ENCODE measurements at regions not wholly inside any gene's neighbourhood (a gene's known extent, or its start where the extent isn't known, plus 50 kb on each side); places are given as distances from the start of the nearest gene placed in this dataset.
A peak's percentile ranks its signal among the peaks of the same experiment; 100 is the strongest.

GRCh38 chr10:118203461-118203860 lies 138.7 kb downstream of the FAM204A start:
- no CpG with 5 or more reads among the region's 2 CpGs for WGBS (ENCODE audit: extremely low coverage, insufficient coverage, low lambda C conversion rate)
- H4K5ac ChIP-seq (ENCODE audit: low read length), result no peak overlapping the region
- no peak overlapping the region for H2BK5ac ChIP-seq (ENCODE audit: low read length)
- H3K56ac ChIP-seq (ENCODE audit: low read length), result no peak overlapping the region
- no peak overlapping the region for H2AK5ac ChIP-seq (ENCODE audit: low read length)
- no peak overlapping the region for H3K23ac ChIP-seq (ENCODE audit: low read length)
- no peak overlapping the region for H3K4ac ChIP-seq (ENCODE audit: low read depth, low read length)
- no peak overlapping the region for H2BK15ac ChIP-seq (replicated peaks; ENCODE audit: low read depth)
- no peak overlapping the region for H2BK120ac ChIP-seq (ENCODE audit: low read depth, low read length)
- no peak overlapping the region for H4K8ac ChIP-seq (ENCODE audit: low read depth, low read length)
- no peak overlapping the region for H3K9ac ChIP-seq (ENCODE audit: low read length)
- peaks cover 2% of the 10 kb centered on the region for H3K4me1 ChIP-seq (ENCODE audit: control insufficient read depth, low read depth, low read length)
- DNase-seq, result peak; percentile 3
- H3K4me2 ChIP-seq (ENCODE audit: low read length), result no peak overlapping the region
- H3K27me3 ChIP-seq (ENCODE audit: insufficient read depth, low read length, poor library complexity), result no peaks in the 10 kb centered on the region
- H3K79me2 ChIP-seq (ENCODE audit: control insufficient read depth, insufficient read depth, low read length), result no peaks in the 10 kb centered on the region
- H3K4me3 ChIP-seq (ENCODE audit: low read length), result no peak overlapping the region
- no peak overlapping the region for H3K18ac ChIP-seq (ENCODE audit: low read length)
- H3K36me3 ChIP-seq (ENCODE audit: control insufficient read depth, insufficient read depth, low read length), result no peaks in the 10 kb centered on the region
- H3K79me1 ChIP-seq (ENCODE audit: low read length), result no peaks in the 10 kb centered on the region
- no peak overlapping the region for H3K27ac ChIP-seq (ENCODE audit: low read depth, low read length)

DNA sequence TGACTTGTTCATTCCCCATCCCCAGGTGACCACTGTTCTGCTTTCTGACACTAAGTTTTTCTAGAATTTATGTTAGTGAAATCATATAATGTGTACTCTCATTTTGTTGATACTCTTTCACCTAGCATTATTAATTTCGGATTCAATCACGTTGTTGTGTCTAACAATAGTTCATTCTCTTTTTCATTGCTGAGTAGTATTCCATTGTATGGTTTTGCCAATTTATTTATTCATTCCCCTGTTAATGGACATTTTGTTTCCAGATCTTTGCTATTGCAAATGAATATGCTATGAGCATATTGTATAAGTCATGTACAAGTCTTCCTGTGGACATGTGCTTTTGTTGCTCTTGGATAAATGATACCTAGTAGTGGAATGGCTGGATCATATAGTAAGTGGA lies 146.4 kb downstream of the FAM204A start:
- no peak overlapping the region for H2BK5ac ChIP-seq (ENCODE audit: low read length)
- no peak overlapping the region for H3K9ac ChIP-seq (ENCODE audit: low read length)
- H3K27me3 ChIP-seq (ENCODE audit: insufficient read depth, low read length, poor library complexity), result no peaks in the 10 kb centered on the region
- H3K56ac ChIP-seq (ENCODE audit: low read length), result no peak overlapping the region
- no peak overlapping the region for H2BK15ac ChIP-seq (replicated peaks; ENCODE audit: low read depth)
- no peak overlapping the region for H3K23ac ChIP-seq (ENCODE audit: low read length)
- no peak overlapping the region for H2BK120ac ChIP-seq (ENCODE audit: low read depth, low read length)
- H3K4me3 ChIP-seq (ENCODE audit: low read length), result no peak overlapping the region
- H3K4ac ChIP-seq (ENCODE audit: low read depth, low read length), result no peak overlapping the region
- H3K79me2 ChIP-seq (ENCODE audit: control insufficient read depth, insufficient read depth, low read length), result no peaks in the 10 kb centered on the region
- no peaks in the 10 kb centered on the region for H3K4me1 ChIP-seq (ENCODE audit: control insufficient read depth, low read depth, low read length)
- H3K27ac ChIP-seq (ENCODE audit: low read depth, low read length), result no peak overlapping the region
- DNase-seq, result no peak
- no peak overlapping the region for H2AK5ac ChIP-seq (ENCODE audit: low read length)
- H4K5ac ChIP-seq (ENCODE audit: low read length), result no peak overlapping the region
- no peak overlapping the region for H3K18ac ChIP-seq (ENCODE audit: low read length)
- no peak overlapping the region for H4K8ac ChIP-seq (ENCODE audit: low read depth, low read length)
- no peaks in the 10 kb centered on the region for H3K36me3 ChIP-seq (ENCODE audit: control insufficient read depth, insufficient read depth, low read length)
- WGBS (ENCODE audit: extremely low coverage, insufficient coverage, low lambda C conversion rate), result no CpG with 5 or more reads among the region's 2 CpGs
- no peak overlapping the region for H3K4me2 ChIP-seq (ENCODE audit: low read length)
- no peaks in the 10 kb centered on the region for H3K79me1 ChIP-seq (ENCODE audit: low read length)

GRCh38 chr10:118193642-118194041 lies 146.9 kb upstream of the RAB11FIP2 start:
- no peaks in the 10 kb centered on the region for H3K36me3 ChIP-seq (ENCODE audit: control insufficient read depth, insufficient read depth, low read length)
- H3K27me3 ChIP-seq (ENCODE audit: insufficient read depth, low read length, poor library complexity), result no peaks in the 10 kb centered on the region
- H3K23ac ChIP-seq (ENCODE audit: low read length), result no peak overlapping the region
- H2BK120ac ChIP-seq (ENCODE audit: low read depth, low read length), result no peak overlapping the region
- no peak overlapping the region for H3K18ac ChIP-seq (ENCODE audit: low read length)
- H3K4me1 ChIP-seq (ENCODE audit: control insufficient read depth, low read depth, low read length), result no peaks in the 10 kb centered on the region
- H3K27ac ChIP-seq (ENCODE audit: low read depth, low read length), result no peak overlapping the region
- no peak overlapping the region for H3K4me3 ChIP-seq (ENCODE audit: low read length)
- H3K4ac ChIP-seq (ENCODE audit: low read depth, low read length), result no peak overlapping the region
- no peak overlapping the region for H4K8ac ChIP-seq (ENCODE audit: low read depth, low read length)
- DNase-seq, result no peak
- H2BK15ac ChIP-seq (replicated peaks; ENCODE audit: low read depth), result no peak overlapping the region
- H2BK5ac ChIP-seq (ENCODE audit: low read length), result no peak overlapping the region
- no peak overlapping the region for H2AK5ac ChIP-seq (ENCODE audit: low read length)
- H4K5ac ChIP-seq (ENCODE audit: low read length), result no peak overlapping the region
- H3K9ac ChIP-seq (ENCODE audit: low read length), result no peak overlapping the region
- H3K4me2 ChIP-seq (ENCODE audit: low read length), result no peak overlapping the region
- H3K56ac ChIP-seq (ENCODE audit: low read length), result no peak overlapping the region
- no peaks in the 10 kb centered on the region for H3K79me2 ChIP-seq (ENCODE audit: control insufficient read depth, insufficient read depth, low read length)
- no peaks in the 10 kb centered on the region for H3K79me1 ChIP-seq (ENCODE audit: low read length)
- no CpG with 5 or more reads among the region's 4 CpGs for WGBS (ENCODE audit: extremely low coverage, insufficient coverage, low lambda C conversion rate)

DNA sequence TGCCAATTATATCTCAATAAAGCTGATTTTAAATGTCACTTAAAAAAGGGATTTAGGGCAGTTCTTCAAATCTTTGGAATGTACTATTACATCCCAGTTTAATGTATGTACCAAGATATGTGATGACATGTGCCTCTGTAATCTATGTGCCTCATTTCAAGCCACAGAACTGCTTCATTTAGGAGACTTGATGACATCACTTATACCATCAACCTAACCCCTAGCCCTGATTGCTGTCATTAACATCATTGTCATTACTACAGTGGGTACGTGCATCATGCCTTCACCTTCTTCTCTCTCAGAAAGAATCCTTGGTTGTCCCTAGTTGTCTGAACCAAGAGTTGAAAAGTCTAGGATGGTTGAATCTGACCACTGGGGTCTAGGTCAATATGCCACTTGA lies 134.3 kb upstream of the RAB11FIP2 start:
- WGBS (ENCODE audit: extremely low coverage, insufficient coverage, low lambda C conversion rate), result no CpG with 5 or more reads among the region's 1 CpG

DNA sequence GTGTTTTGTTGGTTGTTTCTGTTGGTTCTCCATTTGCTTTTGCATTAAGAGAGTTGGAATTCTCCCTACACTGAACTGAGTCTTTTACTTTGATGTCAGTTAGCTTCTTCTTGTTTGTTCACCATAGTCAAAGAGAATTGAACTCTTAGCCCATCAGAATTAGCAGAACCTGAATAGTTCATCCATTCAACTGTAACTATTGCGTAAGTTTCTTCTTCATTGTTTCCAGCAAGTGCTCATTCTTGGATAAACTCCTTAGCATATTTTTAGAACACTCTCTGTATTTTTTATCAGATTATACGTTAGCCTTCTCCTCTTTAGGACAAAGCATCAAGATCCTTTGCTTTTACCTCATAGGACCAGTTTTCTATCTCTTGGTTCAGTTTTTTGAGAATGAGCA lies 128.4 kb upstream of the RAB11FIP2 start:
- Histone ChIP-seq H2AK5ac (ENCODE audit: low read length) (no peak overlapping the region), H4K8ac (ENCODE audit: low read depth, low read length) (no peak overlapping the region), H2BK5ac (ENCODE audit: low read length) (no peak overlapping the region), H4K5ac (ENCODE audit: low read length) (no peak overlapping the region), H3K9ac (ENCODE audit: low read length) (no peak overlapping the region), H3K4me3 (ENCODE audit: low read length) (no peak overlapping the region), H3K79me2 (ENCODE audit: control insufficient read depth, insufficient read depth, low read length) (no peaks in the 10 kb centered on the region), H3K27ac (ENCODE audit: low read depth, low read length) (no peak overlapping the region), H2BK15ac (replicated peaks; ENCODE audit: low read depth) (no peak overlapping the region), H3K36me3 (ENCODE audit: control insufficient read depth, insufficient read depth, low read length) (no peaks in the 10 kb centered on the region), H3K23ac (ENCODE audit: low read length) (no peak overlapping the region), H3K4me1 (ENCODE audit: control insufficient read depth, low read depth, low read length) (no peaks in the 10 kb centered on the region), H2BK120ac (ENCODE audit: low read depth, low read length) (no peak overlapping the region), H3K27me3 (ENCODE audit: insufficient read depth, low read length, poor library complexity) (no peaks in the 10 kb centered on the region), H3K4me2 (ENCODE audit: low read length) (no peak overlapping the region), H3K56ac (ENCODE audit: low read length) (no peak overlapping the region), H3K4ac (ENCODE audit: low read depth, low read length) (no peak overlapping the region), H3K79me1 (ENCODE audit: low read length) (no peaks in the 10 kb centered on the region), H3K18ac (ENCODE audit: low read length) (no peak overlapping the region)
- no peak for DNase-seq
- no CpG with 5 or more reads among the region's 2 CpGs for WGBS (ENCODE audit: extremely low coverage, insufficient coverage, low lambda C conversion rate)

More for the DNA sequence above, 134.3 kb upstream of the RAB11FIP2 start:
- H3K18ac ChIP-seq (ENCODE audit: low read length), result no peak overlapping the region
- DNase-seq, result no peak
- H3K4me3 ChIP-seq (ENCODE audit: low read length), result no peak overlapping the region
- no peak overlapping the region for H4K5ac ChIP-seq (ENCODE audit: low read length)
- H4K8ac ChIP-seq (ENCODE audit: low read depth, low read length), result no peak overlapping the region
- H3K79me1 ChIP-seq (ENCODE audit: low read length), result no peaks in the 10 kb centered on the region
- H3K4me2 ChIP-seq (ENCODE audit: low read length), result no peak overlapping the region
- no peak overlapping the region for H3K9ac ChIP-seq (ENCODE audit: low read length)
- H2BK15ac ChIP-seq (replicated peaks; ENCODE audit: low read depth), result no peak overlapping the region
- H3K27me3 ChIP-seq (ENCODE audit: insufficient read depth, low read length, poor library complexity), result no peaks in the 10 kb centered on the region
- no peak overlapping the region for H3K4ac ChIP-seq (ENCODE audit: low read depth, low read length)
- H3K4me1 ChIP-seq (ENCODE audit: control insufficient read depth, low read depth, low read length), result no peaks in the 10 kb centered on the region
- no peak overlapping the region for H2AK5ac ChIP-seq (ENCODE audit: low read length)
- no peak overlapping the region for H2BK5ac ChIP-seq (ENCODE audit: low read length)
- H3K27ac ChIP-seq (ENCODE audit: low read depth, low read length), result no peak overlapping the region
- no peak overlapping the region for H2BK120ac ChIP-seq (ENCODE audit: low read depth, low read length)
- no peak overlapping the region for H3K56ac ChIP-seq (ENCODE audit: low read length)
- H3K36me3 ChIP-seq (ENCODE audit: control insufficient read depth, insufficient read depth, low read length), result no peaks in the 10 kb centered on the region
- no peaks in the 10 kb centered on the region for H3K79me2 ChIP-seq (ENCODE audit: control insufficient read depth, insufficient read depth, low read length)
- H3K23ac ChIP-seq (ENCODE audit: low read length), result no peak overlapping the region

DNA sequence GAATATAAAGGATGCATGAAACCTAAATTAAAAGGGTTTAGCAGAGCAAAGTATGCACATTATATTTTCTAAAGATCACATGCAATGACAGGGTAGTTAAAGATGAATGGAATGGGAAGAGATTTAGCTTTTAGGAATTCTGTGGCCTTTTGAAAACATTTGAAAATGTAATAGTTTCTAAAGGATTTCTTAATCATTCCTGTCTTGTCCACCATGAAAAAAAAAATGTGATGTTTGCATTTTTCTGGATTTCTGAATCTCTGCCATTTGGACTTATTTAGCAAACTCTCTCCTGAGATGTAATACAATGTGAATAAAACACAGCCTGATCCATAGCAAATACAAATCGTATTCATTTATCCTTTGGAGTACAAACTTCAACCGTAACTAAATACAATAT lies 126.6 kb upstream of the RAB11FIP2 start:
- H2BK5ac ChIP-seq (ENCODE audit: low read length), result no peak overlapping the region
- no peak overlapping the region for H3K56ac ChIP-seq (ENCODE audit: low read length)
- no peak overlapping the region for H3K27ac ChIP-seq (ENCODE audit: low read depth, low read length)
- H4K5ac ChIP-seq (ENCODE audit: low read length), result no peak overlapping the region
- no peak overlapping the region for H2AK5ac ChIP-seq (ENCODE audit: low read length)
- H4K8ac ChIP-seq (ENCODE audit: low read depth, low read length), result no peak overlapping the region
- H3K36me3 ChIP-seq (ENCODE audit: control insufficient read depth, insufficient read depth, low read length), result no peaks in the 10 kb centered on the region
- H3K18ac ChIP-seq (ENCODE audit: low read length), result no peak overlapping the region
- H3K4ac ChIP-seq (ENCODE audit: low read depth, low read length), result no peak overlapping the region
- DNase-seq, result no peak
- H3K79me2 ChIP-seq (ENCODE audit: control insufficient read depth, insufficient read depth, low read length), result no peaks in the 10 kb centered on the region
- H3K23ac ChIP-seq (ENCODE audit: low read length), result no peak overlapping the region
- H3K9ac ChIP-seq (ENCODE audit: low read length), result no peak overlapping the region
- H2BK120ac ChIP-seq (ENCODE audit: low read depth, low read length), result no peak overlapping the region
- H3K4me2 ChIP-seq (ENCODE audit: low read length), result no peak overlapping the region
- no peaks in the 10 kb centered on the region for H3K4me1 ChIP-seq (ENCODE audit: control insufficient read depth, low read depth, low read length)
- no peak overlapping the region for H3K4me3 ChIP-seq (ENCODE audit: low read length)
- no peaks in the 10 kb centered on the region for H3K27me3 ChIP-seq (ENCODE audit: insufficient read depth, low read length, poor library complexity)
- H3K79me1 ChIP-seq (ENCODE audit: low read length), result no peaks in the 10 kb centered on the region
- no peak overlapping the region for H2BK15ac ChIP-seq (replicated peaks; ENCODE audit: low read depth)
- no CpG with 5 or more reads among the region's 2 CpGs for WGBS (ENCODE audit: extremely low coverage, insufficient coverage, low lambda C conversion rate)

Measured in mesendoderm (in vitro differentiated cells).